Activated naive CD8-positive, alpha-beta T cell treated with anti-CD3 and anti-CD28 coated beads, Interleukin-2, amount 10 ng/mL, durations not matched to agents 7 days and 5 days (primary cell): ENCODE measurements at regions not wholly inside any gene's neighbourhood (a gene's known extent, or its start where the extent isn't known, plus 50 kb on each side); places are given as distances from the start of the nearest gene placed in this dataset.
"Not testable (repeated sequence)": the region's sequence is repeated elsewhere in the genome, so short reads cannot be mapped to it uniquely, and the experiment has no call there.

Experiments
- ATAC-seq: fragments of 150-1000 bp; cut with Tn5 transposase; one replicate; pipeline ENCODE4 v1.10.0; 2021; ENCODE audit warnings: low read depth, moderate library complexity
- POLR2A ChIA-PET: fragments of 350-600 bp; sonication (Branson Sonifier 250); formaldehyde crosslinking; loops from one replicate; lab custom pipeline; 2021; ENCODE audit warnings: antibody characterized with exemption; lab: Charles Lee
- DNase-seq: peaks from one replicate; pipeline ENCODE4 v3.0.0; 2021
- H3K27ac Mint-ChIP-seq: one replicate; pipeline ENCODE4 v1.8.0; 2022; ENCODE audit warnings: mild to moderate bottlenecking, mixed read lengths
- H3K27me3 Mint-ChIP-seq: one replicate; pipeline ENCODE4 v1.8.0; 2022; ENCODE audit warnings: mild to moderate bottlenecking, moderate library complexity, mixed read lengths
- H3K36me3 Mint-ChIP-seq: one replicate; pipeline ENCODE4 v1.8.0; 2021; ENCODE audit warnings: mild to moderate bottlenecking, mixed read lengths
- H3K4me1 Mint-ChIP-seq: one replicate; pipeline ENCODE4 v1.8.0; 2021; ENCODE audit warnings: mixed read lengths
- H3K4me3 Mint-ChIP-seq: one replicate; pipeline ENCODE4 v1.8.0; 2022; ENCODE audit warnings: mild to moderate bottlenecking, moderate library complexity, mixed read lengths
- H3K9me3 Mint-ChIP-seq: one replicate; pipeline ENCODE4 v1.8.0; 2021; ENCODE audit warnings: mixed read lengths

DNA sequence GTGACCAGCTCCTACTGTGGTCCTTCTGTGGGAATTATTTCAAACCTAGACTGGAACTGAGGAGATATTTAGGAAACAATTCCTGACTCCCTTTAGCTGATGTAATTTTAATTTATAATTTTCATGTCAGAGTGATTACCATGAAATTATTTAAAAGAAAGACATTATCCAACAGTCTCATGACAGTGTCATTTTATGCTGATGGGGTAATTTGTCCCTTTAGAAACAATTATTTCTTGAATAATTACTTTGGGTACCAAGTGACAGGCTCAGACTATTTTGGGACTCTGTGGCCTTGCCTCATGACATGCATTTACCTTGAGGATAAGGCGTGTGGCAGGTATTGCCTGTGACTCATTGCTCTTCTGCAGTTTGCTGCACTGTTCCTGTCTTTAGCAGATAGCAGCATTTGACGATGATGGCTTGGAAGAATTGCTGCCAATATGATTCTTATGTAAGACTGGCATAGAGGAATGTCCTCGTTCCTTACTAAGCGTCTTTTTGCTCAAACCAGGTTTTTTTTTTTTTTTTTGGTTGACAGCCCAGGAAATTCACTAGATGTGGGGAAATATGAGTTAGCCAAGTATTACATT, 206.0 kb upstream of the HMCN1 start:
- no peak for ATAC-seq
- POLR2A ChIA-PET, result no interaction called here
- H3K4me3 Mint-ChIP-seq, result no peak overlapping the region
- H3K27me3 Mint-ChIP-seq, result no peaks in the 10 kb centered on the region
- no peak for DNase-seq
- peaks cover 9% of the 10 kb centered on the region for H3K4me1 Mint-ChIP-seq
- H3K36me3 Mint-ChIP-seq, result peaks cover 20% of the 10 kb centered on the region
- H3K27ac Mint-ChIP-seq, result no peak overlapping the region
- H3K9me3 Mint-ChIP-seq, result peaks cover 19% of the 10 kb centered on the region

GRCh38 chr1:185526344-185527307, 207.6 kb upstream of the HMCN1 start:
- POLR2A ChIA-PET, result no interaction called here
- DNase-seq (no peak), ATAC-seq (no peak)
- no peaks in the 10 kb centered on the region for H3K27me3 Mint-ChIP-seq
- no peak overlapping the region for H3K4me3 Mint-ChIP-seq
- peaks cover 4% of the 10 kb centered on the region for H3K4me1 Mint-ChIP-seq
- no peak overlapping the region for H3K27ac Mint-ChIP-seq
- H3K9me3 Mint-ChIP-seq, result peaks cover 20% of the 10 kb centered on the region
- H3K36me3 Mint-ChIP-seq, result peaks cover 17% of the 10 kb centered on the region

GRCh38 chr1:185520188-185520920, 203.3 kb upstream of the IVNS1ABP start:
- Mint-ChIP-seq H3K36me3 (peaks cover 33% of the 10 kb centered on the region), H3K27me3 (no peaks in the 10 kb centered on the region), H3K4me1 (no peaks in the 10 kb centered on the region), H3K27ac (no peak overlapping the region), H3K9me3 (peaks cover 38% of the 10 kb centered on the region), H3K4me3 (no peak overlapping the region)
- no peak for DNase-seq
- ATAC-seq, result no peak
- POLR2A ChIA-PET, result no interaction called here

DNA sequence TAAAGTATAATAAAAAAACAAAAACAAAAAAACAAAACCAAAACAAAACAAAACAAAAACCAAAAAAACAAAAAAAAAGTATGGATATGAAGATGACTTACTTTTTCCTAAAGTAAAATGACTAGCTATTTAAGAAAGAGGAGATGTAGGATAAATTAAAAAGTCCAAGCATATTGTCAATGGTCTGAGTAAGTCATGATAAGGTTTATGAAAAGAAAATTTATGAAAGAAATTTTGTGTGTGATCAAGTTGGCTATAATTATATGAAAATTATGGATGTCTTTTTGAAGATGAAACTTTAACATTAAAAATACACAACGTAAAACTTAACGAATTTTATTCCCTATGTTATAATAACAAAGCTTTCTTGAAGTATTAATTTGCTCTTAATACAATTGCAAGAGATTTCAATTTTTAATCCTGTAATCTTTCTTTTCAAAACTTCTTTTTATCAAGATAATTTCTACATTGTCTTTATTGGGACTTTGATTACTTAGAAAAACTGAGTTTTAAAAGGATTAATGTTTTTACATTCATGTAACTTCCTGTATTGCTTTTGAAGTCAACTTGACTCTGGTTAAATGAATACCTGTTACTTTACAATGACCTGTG, 200.9 kb upstream of the IVNS1ABP start:
- H3K36me3 Mint-ChIP-seq, result peaks cover 35% of the 10 kb centered on the region
- no peak for DNase-seq

GRCh38 chr1:185517301-185517700, 200.3 kb upstream of the IVNS1ABP start:
- DNase-seq, H3K4me3 Mint-ChIP-seq, H3K27ac Mint-ChIP-seq, H3K27me3 Mint-ChIP-seq, POLR2A ChIA-PET, ATAC-seq: not testable (repeated sequence)
- Mint-ChIP-seq H3K4me1 (peaks cover 11% of the 10 kb centered on the region), H3K9me3 (peaks cover 31% of the 10 kb centered on the region), H3K36me3 (peaks cover 37% of the 10 kb centered on the region)

More for the DNA sequence above, 200.9 kb upstream of the IVNS1ABP start:
- POLR2A ChIA-PET, result no interaction called here
- Mint-ChIP-seq H3K27me3 (no peaks in the 10 kb centered on the region), H3K27ac (no peak overlapping the region), H3K4me3 (no peak overlapping the region), H3K9me3 (peaks cover 31% of the 10 kb centered on the region), H3K4me1 (peaks cover 9% of the 10 kb centered on the region)
- ATAC-seq, result no peak

- Mint-ChIP-seq H3K4me3 (no peak overlapping the region), H3K27me3 (no peaks in the 10 kb centered on the region), H3K4me1 (peaks cover 11% of the 10 kb centered on the region), H3K27ac (no peak overlapping the region), H3K9me3 (peaks cover 29% of the 10 kb centered on the region), H3K36me3 (peaks cover 36% of the 10 kb centered on the region)
- POLR2A ChIA-PET, result no interaction called here
- ATAC-seq (no peak), DNase-seq (no peak)
Measured at GRCh38 chr1:185515696-185516095, 198.7 kb upstream of the IVNS1ABP start.

- Mint-ChIP-seq H3K27ac (no peak overlapping the region), H3K4me1 (peaks cover 13% of the 10 kb centered on the region), H3K4me3 (no peak overlapping the region), H3K27me3 (no peaks in the 10 kb centered on the region), H3K9me3 (peaks cover 22% of the 10 kb centered on the region), H3K36me3 (peaks cover 33% of the 10 kb centered on the region)
- DNase-seq (no peak), ATAC-seq (no peak)
- POLR2A ChIA-PET, result interaction anchor here (1.1 kb wide), 1 partner anchor 18 kb away, joined by 3 read pairs; no protein-coding TSS in a partner anchor
Measured at GRCh38 chr1:185514311-185514710, 197.3 kb upstream of the IVNS1ABP start.

DNA sequence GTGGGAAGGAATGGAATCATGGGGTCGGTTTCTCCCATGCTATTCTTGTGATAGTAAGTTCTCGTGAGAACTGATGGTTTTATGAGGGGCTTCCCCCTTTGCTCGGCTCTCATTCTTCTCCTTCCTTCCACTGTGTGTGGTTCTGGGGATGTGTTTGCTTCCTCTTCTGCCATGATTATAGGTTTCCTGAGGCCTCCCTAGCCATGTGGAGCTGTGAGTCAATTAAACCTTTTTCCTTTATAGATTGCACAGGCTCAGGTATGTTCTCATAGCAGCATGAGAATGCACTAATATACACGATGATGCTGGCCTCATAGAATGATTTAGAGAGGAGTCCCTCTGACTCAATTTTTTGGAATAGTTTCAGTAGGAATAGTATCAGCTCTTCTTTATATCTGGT, 195.4 kb upstream of the IVNS1ABP start:
- no peak overlapping the region for H3K27ac Mint-ChIP-seq
- POLR2A ChIA-PET, result no interaction called here
- ATAC-seq, result no peak

GRCh38 chr1:185501099-185501498, 184.1 kb upstream of the IVNS1ABP start:
- H3K9me3 Mint-ChIP-seq, result peaks cover 10% of the 10 kb centered on the region
- H3K4me1 Mint-ChIP-seq, result peaks cover 13% of the 10 kb centered on the region
- POLR2A ChIA-PET, result no interaction called here
- no peak overlapping the region for H3K27ac Mint-ChIP-seq
- H3K27me3 Mint-ChIP-seq, result no peaks in the 10 kb centered on the region
- ATAC-seq (no peak), DNase-seq (no peak)
- H3K4me3 Mint-ChIP-seq, result no peak overlapping the region
- H3K36me3 Mint-ChIP-seq, result peaks cover 11% of the 10 kb centered on the region

More for the DNA sequence above, 195.4 kb upstream of the IVNS1ABP start:
- Mint-ChIP-seq H3K27me3 (no peaks in the 10 kb centered on the region), H3K4me3 (no peak overlapping the region), H3K4me1 (peaks cover 15% of the 10 kb centered on the region), H3K36me3 (peaks cover 32% of the 10 kb centered on the region), H3K9me3 (peaks cover 18% of the 10 kb centered on the region)
- DNase-seq, result no peak

GRCh38 chr1:185500001-185500626, 183.1 kb upstream of the IVNS1ABP start:
- peak; percentile 46 for ATAC-seq

GRCh38 chr1:185498207-185498606, 181.2 kb upstream of the IVNS1ABP start:
- no peak for DNase-seq
- ATAC-seq, result no peak
- no peaks in the 10 kb centered on the region for H3K27me3 Mint-ChIP-seq
- peaks cover 21% of the 10 kb centered on the region for H3K4me1 Mint-ChIP-seq
- POLR2A ChIA-PET, result interaction anchor here (0.6 kb wide), 1 partner anchor 61 kb away, joined by 4 read pairs; no protein-coding TSS in a partner anchor
- peaks cover 11% of the 10 kb centered on the region for H3K36me3 Mint-ChIP-seq
- H3K4me3 Mint-ChIP-seq, result no peak overlapping the region
- no peak overlapping the region for H3K27ac Mint-ChIP-seq
- H3K9me3 Mint-ChIP-seq, result peaks cover 11% of the 10 kb centered on the region

More at GRCh38 chr1:185500001-185500626, 183.1 kb upstream of the IVNS1ABP start:
- DNase-seq, result no peak
- Mint-ChIP-seq H3K36me3 (peaks cover 10% of the 10 kb centered on the region), H3K9me3 (peaks cover 11% of the 10 kb centered on the region), H3K4me1 (peaks cover 21% of the 10 kb centered on the region), H3K4me3 (no peak overlapping the region), H3K27ac (no peak overlapping the region), H3K27me3 (no peaks in the 10 kb centered on the region)
- POLR2A ChIA-PET, result no interaction called here

DNA sequence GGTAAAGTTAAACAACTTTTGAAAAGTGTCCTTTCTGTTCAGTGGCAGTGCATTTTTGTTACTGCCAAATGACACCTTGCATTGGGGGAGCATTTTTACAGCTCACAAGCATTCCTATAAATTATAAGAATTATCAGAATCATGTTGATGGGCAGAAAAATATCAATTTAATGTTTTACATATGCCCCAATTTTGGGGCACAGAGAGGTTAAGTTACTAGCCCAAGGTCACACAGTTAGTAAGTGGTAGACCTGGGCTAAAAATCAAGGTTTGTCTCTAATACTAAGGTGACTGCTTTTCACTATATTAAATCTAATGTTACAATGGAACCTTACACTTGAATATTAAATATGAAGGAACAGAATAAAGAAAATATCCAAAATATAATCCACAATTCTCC, 180.1 kb upstream of the IVNS1ABP start:
- DNase-seq, result no peak
- H3K36me3 Mint-ChIP-seq, result peaks cover 11% of the 10 kb centered on the region
- no peak overlapping the region for H3K27ac Mint-ChIP-seq
- ATAC-seq, result no peak
- peaks cover 11% of the 10 kb centered on the region for H3K9me3 Mint-ChIP-seq
- no peak overlapping the region for H3K4me3 Mint-ChIP-seq
- H3K4me1 Mint-ChIP-seq, result peaks cover 21% of the 10 kb centered on the region
- no peaks in the 10 kb centered on the region for H3K27me3 Mint-ChIP-seq
- POLR2A ChIA-PET, result interaction anchor here (1.4 kb wide), 1 partner anchor 10 kb away, joined by 3 read pairs; no protein-coding TSS in a partner anchor
